ENCODE measurements at regions not wholly inside any gene's neighbourhood (a gene's known extent, or its start where the extent isn't known, plus 50 kb on each side); places are given as distances from the start of the nearest gene placed in this dataset.

DNA sequence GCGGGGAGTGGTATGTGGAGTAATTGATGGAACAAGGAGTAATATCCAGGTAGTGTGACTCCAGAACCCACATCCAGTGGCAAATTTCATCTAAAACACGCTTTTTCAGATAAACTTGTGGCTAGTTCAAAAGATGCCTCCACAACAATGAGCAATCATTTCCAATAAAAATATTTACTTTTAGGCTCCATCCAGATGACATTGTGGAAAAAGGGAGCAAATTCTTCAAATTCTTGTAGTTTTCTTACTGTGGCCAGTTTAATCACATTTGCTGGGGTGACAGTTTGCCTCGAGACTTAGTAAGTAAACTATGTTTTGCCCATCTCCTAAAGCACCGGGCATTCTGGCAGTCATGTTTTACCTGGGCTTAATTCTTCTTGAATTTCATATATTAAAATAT lies 243.6 kb downstream of the IRS1 start:
- Histone ChIP-seq H3K4me1 (ENCODE audit: control insufficient read depth, insufficient read depth, low read length) (no peaks in the 10 kb centered on the region), H3K36me3 (ENCODE audit: control insufficient read depth, insufficient read depth, low read length) (no peaks in the 10 kb centered on the region), H3K27ac (ENCODE audit: low read length) (no peak overlapping the region), H3K4me3 (ENCODE audit: low read depth in 2 of 2, low read length in 2 of 2) (no peak overlapping the region), H3K27me3 (ENCODE audit: control insufficient read depth, insufficient read depth, low read length) (no peaks in the 10 kb centered on the region), H3K9me3 (ENCODE audit: control insufficient read depth, insufficient read depth, low read depth, low read length) (no peaks in the 10 kb centered on the region)
- ChIA-PET CTCF (no interaction called here), POLR2A (no interaction called here)
- BruUV-seq (replicated peaks) = no TSS peak
- no peak for TF ChIP-seq TCF7L2 (IDR thresholded peaks at IDR 0.05; ENCODE audit: low read depth, low read length)
- no peak for TF ChIP-seq POLR2AphosphoS5 (IDR thresholded peaks at IDR 0.05; ENCODE audit: low read depth, low read length)
- no peak for TF ChIP-seq REST (IDR thresholded peaks at IDR 0.05; ENCODE audit: insufficient read depth in 1 of 2, low read depth in 2 of 2, low read length in 1 of 2)
- TF ChIP-seq, protein P1, sequence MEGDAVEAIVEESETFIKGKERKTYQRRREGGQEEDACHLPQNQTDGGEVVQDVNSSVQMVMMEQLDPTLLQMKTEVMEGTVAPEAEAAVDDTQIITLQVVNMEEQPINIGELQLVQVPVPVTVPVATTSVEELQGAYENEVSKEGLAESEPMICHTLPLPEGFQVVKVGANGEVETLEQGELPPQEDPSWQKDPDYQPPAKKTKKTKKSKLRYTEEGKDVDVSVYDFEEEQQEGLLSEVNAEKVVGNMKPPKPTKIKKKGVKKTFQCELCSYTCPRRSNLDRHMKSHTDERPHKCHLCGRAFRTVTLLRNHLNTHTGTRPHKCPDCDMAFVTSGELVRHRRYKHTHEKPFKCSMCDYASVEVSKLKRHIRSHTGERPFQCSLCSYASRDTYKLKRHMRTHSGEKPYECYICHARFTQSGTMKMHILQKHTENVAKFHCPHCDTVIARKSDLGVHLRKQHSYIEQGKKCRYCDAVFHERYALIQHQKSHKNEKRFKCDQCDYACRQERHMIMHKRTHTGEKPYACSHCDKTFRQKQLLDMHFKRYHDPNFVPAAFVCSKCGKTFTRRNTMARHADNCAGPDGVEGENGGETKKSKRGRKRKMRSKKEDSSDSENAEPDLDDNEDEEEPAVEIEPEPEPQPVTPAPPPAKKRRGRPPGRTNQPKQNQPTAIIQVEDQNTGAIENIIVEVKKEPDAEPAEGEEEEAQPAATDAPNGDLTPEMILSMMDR (IDR thresholded peaks at IDR 0.05) = no peak
- in situ Hi-C loops (cut with HindIII; ENCODE audit: low pct_unique_long_range_greater_than_20kb, low sequenced_read_pairs) (no loop called here), intact Hi-C loops (cut with micrococcal nuclease; ENCODE audit: unreplicated experiment) (no loop called here)
- no peak for ATAC-seq
- DNase-seq (ENCODE audit: low read depth, low spot score) = no peak

- H3K4me1 ChIP-seq (ENCODE audit: control insufficient read depth, insufficient read depth, low read length) = no peaks in the 10 kb centered on the region
- ATAC-seq (no peak), DNase-seq (ENCODE audit: low read depth, low spot score) (no peak)
- H3K27me3 ChIP-seq (ENCODE audit: control insufficient read depth, insufficient read depth, low read length) = no peaks in the 10 kb centered on the region
- intact Hi-C loops (cut with micrococcal nuclease; ENCODE audit: unreplicated experiment) (no loop called here), in situ Hi-C loops (cut with HindIII; ENCODE audit: low pct_unique_long_range_greater_than_20kb, low sequenced_read_pairs) (no loop called here)
- H3K4me3 ChIP-seq (ENCODE audit: low read depth in 2 of 2, low read length in 2 of 2) = no peak overlapping the region
- no TSS peak for BruUV-seq (replicated peaks)
- no peaks in the 10 kb centered on the region for H3K36me3 ChIP-seq (ENCODE audit: control insufficient read depth, insufficient read depth, low read length)
- TF ChIP-seq SIN3A (IDR thresholded peaks at IDR 0.05; ENCODE audit: borderline replicate concordance, insufficient read depth, low read depth, low read length) (no peak), TCF7L2 (IDR thresholded peaks at IDR 0.05; ENCODE audit: low read depth, low read length) (no peak), POLR2AphosphoS5 (IDR thresholded peaks at IDR 0.05; ENCODE audit: low read depth, low read length) (no peak), REST (IDR thresholded peaks at IDR 0.05; ENCODE audit: insufficient read depth in 1 of 2, low read depth in 2 of 2, low read length in 1 of 2) (no peak)
- TF ChIP-seq, protein P1 (IDR thresholded peaks at IDR 0.05) = no peak
- H3K9me3 ChIP-seq (ENCODE audit: control insufficient read depth, insufficient read depth, low read depth, low read length) = no peaks in the 10 kb centered on the region
- CTCF ChIA-PET = no interaction called here
- H3K27ac ChIP-seq (ENCODE audit: low read length) = no peak overlapping the region
- POLR2A ChIA-PET = no interaction called here
Observed at GRCh38 chr2:226554701-226555100, 244.9 kb downstream of the IRS1 start.

All from Panc1 (cell line).